HUES64 (cell line): ENCODE measurements at regions not wholly inside any gene's neighbourhood (a gene's known extent, or its start where the extent isn't known, plus 50 kb on each side); places are given as distances from the start of the nearest gene placed in this dataset.
"Not testable (repeated sequence)": the region's sequence is repeated elsewhere in the genome, so short reads cannot be mapped to it uniquely, and the experiment has no call there.

Source experiments
- H3K27ac ChIP-seq: 2 replicates; pipeline ENCODE4 v1.7.0; 2013; ENCODE audit warnings: low read depth, low read length, inconsistent platforms
- H3K27me3 ChIP-seq: 2 replicates; pipeline ENCODE4 v1.6.1; 2013; ENCODE audit warnings: mild to moderate bottlenecking, low read length; ENCODE audit not compliant: insufficient read depth
- H3K36me3 ChIP-seq: 2 replicates; pipeline ENCODE4 v1.6.1; 2013; ENCODE audit warnings: mild to moderate bottlenecking, low read length; ENCODE audit not compliant: insufficient read depth
- H3K4me1 ChIP-seq: 2 replicates; pipeline ENCODE4 v1.6.1; 2013; ENCODE audit warnings: mild to moderate bottlenecking, low read length, moderate library complexity; ENCODE audit not compliant: insufficient read depth
- H3K4me3 ChIP-seq: 2 replicates; pipeline ENCODE4 v1.5.1; 2013; ENCODE audit warnings: mild to moderate bottlenecking, low read length, moderate library complexity
- H3K9ac ChIP-seq: 2 replicates; pipeline ENCODE4 v1.6.1; 2013; ENCODE audit warnings: mild to moderate bottlenecking, low read depth, low read length
- H3K9me3 ChIP-seq: 2 replicates; pipeline ENCODE4 v1.6.1; 2013; ENCODE audit warnings: low read depth, low read length; ENCODE audit not compliant: insufficient read depth
- WGBS: fragments of 150-250, 120-280 bp; methylation state at CpG from one replicate; pipeline ENCODE4 v1.1.7; 2013; ENCODE audit warnings: missing lambda C conversion rate; 5-methylcytosine and 5-hydroxymethylcytosine counted together

DNA sequence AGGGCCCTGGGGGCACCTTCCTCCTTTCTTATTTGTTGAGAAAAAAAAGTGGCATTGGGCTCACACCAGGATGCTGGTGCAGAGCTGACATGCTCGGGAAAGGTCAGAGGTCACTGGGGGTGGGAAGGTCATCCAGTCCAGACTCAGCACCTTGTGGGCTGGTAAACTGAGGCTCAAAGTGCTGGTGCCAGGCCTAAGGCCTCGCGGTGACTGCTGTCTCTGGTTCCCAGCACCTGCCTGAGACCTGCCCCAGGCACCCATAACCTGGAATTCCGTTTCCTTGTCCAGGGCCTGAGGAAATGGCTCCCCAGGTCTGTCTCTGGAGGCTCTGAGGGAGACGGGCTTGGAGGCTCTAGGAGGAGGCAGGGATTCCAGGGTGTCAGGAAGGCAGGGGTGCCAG, 521.0 kb downstream of the GOLGA6L6 start:
- H3K27ac ChIP-seq, H3K27me3 ChIP-seq: not testable (repeated sequence)
- no CpG with 5 or more reads among the region's 5 CpGs for WGBS

GRCh38 chr15:20019758-20020157, 521.8 kb downstream of the GOLGA6L6 start:
- not testable (repeated sequence) for H3K9ac ChIP-seq
- no CpG with 5 or more reads among the region's 6 CpGs for WGBS

More for the DNA sequence above, 521.0 kb downstream of the GOLGA6L6 start:
- H3K4me1 ChIP-seq, H3K4me3 ChIP-seq, H3K36me3 ChIP-seq, H3K9ac ChIP-seq, H3K9me3 ChIP-seq: not testable (repeated sequence)

DNA sequence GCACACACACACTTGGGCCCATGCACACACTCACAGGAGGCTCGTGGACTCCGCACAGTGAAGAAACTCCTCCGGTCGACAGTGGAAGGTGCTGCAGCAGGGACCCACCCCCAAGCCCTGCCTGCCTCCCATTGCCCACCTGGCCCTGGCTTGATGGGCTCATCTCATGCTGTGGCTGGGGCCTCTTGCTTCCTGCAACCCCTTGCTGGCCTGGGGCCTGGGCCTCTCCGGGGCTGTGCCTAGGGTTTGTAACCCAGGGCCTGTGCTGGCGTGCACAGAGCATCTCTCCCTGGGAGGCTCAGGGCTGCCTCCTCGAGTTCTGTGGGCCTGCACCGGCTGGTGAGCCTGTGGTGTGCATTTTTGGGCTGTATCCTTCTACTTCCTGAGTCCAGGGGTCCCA, 524.0 kb downstream of the GOLGA6L6 start:
- H3K4me3 ChIP-seq, H3K4me1 ChIP-seq, H3K9ac ChIP-seq, H3K27me3 ChIP-seq, H3K27ac ChIP-seq, H3K36me3 ChIP-seq, H3K9me3 ChIP-seq: not testable (repeated sequence)
- WGBS, result no CpG with 5 or more reads among the region's 8 CpGs

More at GRCh38 chr15:20019758-20020157, 521.8 kb downstream of the GOLGA6L6 start:
- not testable (repeated sequence) for H3K4me3 ChIP-seq, H3K27me3 ChIP-seq, H3K36me3 ChIP-seq, H3K27ac ChIP-seq, H3K9me3 ChIP-seq, H3K4me1 ChIP-seq

GRCh38 chr15:20016941-20017340, 524.7 kb downstream of the GOLGA6L6 start:
- 82% methylated on average over 5 of the region's 9 CpGs for WGBS
- H3K9me3 ChIP-seq, H3K9ac ChIP-seq, H3K4me1 ChIP-seq, H3K27ac ChIP-seq, H3K36me3 ChIP-seq, H3K4me3 ChIP-seq, H3K27me3 ChIP-seq: not testable (repeated sequence)

- not testable (repeated sequence) for H3K9me3 ChIP-seq, H3K36me3 ChIP-seq, H3K27me3 ChIP-seq, H3K27ac ChIP-seq, H3K9ac ChIP-seq, H3K4me3 ChIP-seq, H3K4me1 ChIP-seq
- no CpG with 5 or more reads among the region's 2 CpGs for WGBS
These were observed 528.8 kb downstream of the GOLGA6L6 start for GRCh38 chr15:20012837-20013236.

DNA sequence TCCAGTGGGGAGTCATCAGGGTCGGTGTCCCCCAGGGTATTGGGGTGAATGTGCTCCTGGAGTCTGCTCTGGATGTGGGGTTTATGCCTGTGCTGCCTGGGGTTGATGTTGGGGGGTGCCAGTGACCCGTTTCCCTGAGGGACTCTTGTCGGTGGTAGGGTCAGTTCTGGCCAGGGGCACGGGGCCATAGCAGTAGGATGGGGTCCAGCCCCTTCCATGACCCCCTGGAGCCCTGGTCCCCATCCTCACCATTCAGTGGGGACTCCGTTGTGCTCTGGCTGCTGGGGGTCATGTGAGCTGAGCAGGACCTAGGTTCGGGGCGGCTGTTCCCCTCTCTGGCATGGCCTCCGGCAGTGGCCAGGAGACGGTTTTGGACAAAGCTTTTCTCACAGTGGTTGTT, 530.8 kb downstream of the GOLGA6L6 start:
- H3K27ac ChIP-seq, H3K27me3 ChIP-seq, H3K9ac ChIP-seq, H3K4me3 ChIP-seq, H3K36me3 ChIP-seq, H3K9me3 ChIP-seq, H3K4me1 ChIP-seq: not testable (repeated sequence)
- WGBS, result 86% methylated on average over 1 of the region's 9 CpGs

DNA sequence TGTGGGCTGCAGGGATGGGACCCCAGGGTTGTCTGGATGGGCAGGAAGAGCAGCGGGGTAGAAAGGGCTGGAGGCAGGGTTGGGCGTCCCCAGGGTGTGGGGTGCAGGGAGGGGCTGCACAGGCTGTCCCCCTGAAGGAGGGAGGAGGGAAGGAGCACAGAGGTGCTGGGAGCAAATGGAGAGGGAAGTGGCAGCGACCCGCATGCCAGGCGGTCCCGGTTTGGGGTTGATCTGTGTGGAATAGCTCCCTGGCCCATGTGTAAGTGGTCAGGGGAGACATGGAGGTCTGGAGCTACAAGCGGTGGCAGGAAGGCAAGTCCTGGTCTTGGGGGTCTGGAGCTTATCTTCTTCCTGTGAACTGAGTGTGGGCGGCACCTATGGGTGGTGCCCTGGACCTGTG, 532.0 kb downstream of the GOLGA6L6 start:
- H3K36me3 ChIP-seq, H3K27me3 ChIP-seq, H3K9ac ChIP-seq, H3K4me1 ChIP-seq, H3K27ac ChIP-seq, H3K4me3 ChIP-seq, H3K9me3 ChIP-seq: not testable (repeated sequence)
- WGBS, result no CpG with 5 or more reads among the region's 8 CpGs

DNA sequence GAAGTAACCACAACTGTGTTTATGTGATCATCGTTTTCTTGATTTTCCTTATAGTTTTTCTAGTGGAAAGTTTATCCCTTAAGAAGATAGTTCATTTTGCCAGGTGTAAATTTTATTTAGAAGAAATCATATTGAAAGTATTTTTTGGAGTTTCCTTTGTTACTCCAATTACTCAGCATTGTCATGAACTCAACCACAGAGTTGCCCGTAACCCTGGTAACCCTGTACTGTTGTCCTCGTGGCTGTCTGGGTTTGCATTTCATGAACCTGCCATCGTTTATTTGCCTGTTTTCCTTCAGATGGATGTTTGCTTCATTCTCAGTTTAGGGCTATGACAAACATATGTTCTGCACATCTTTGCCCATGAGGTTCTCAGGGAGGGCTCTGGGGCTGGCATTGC, 534.3 kb downstream of the GOLGA6L6 start:
- not testable (repeated sequence) for H3K27me3 ChIP-seq, H3K4me3 ChIP-seq, H3K9ac ChIP-seq, H3K36me3 ChIP-seq, H3K27ac ChIP-seq, H3K4me1 ChIP-seq, H3K9me3 ChIP-seq
- WGBS, result no CpG with 5 or more reads among the region's 4 CpGs

DNA sequence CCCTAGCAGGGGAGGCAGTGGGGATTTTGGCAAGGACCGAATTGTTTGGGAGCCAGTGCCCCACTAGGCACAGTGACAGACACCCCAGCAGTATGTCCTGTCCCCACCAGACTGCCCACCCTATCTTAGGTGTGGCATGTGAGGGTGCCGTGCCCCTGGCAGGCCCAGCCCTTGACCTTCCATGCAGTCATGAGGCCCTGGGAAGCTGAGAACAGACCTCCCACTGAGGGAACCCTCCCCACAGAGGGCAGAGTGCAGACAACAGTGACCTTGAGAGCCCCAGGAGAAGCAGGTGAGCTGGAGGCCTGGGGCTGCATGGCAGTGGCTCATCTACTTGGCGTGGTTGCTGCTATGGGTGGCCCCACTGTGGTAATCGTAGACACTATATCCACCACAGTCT, 538.1 kb downstream of the GOLGA6L6 start:
- WGBS, result 96% methylated on average over 2 of the region's 4 CpGs
- not testable (repeated sequence) for H3K36me3 ChIP-seq, H3K27ac ChIP-seq, H3K9ac ChIP-seq, H3K27me3 ChIP-seq, H3K9me3 ChIP-seq, H3K4me3 ChIP-seq, H3K4me1 ChIP-seq

DNA sequence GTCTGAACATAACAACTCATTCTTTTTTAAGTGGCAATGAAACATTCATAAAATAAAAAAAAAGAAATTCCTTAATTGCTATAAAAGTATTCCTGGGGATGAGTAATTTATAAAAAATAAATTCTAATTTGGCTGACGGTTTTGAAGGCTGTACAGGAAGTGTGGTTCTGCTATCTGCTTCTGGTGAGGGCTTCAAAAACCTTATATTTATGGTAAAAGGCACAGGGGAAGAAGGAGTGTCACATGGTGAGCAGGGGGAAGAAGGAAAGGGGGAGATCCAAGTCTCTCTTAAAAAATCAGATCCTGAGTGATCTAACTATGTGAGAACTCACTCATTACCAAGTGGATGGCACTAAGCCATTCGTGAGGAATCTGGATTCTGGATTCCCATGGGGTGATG, 539.0 kb downstream of the GOLGA6L6 start:
- H3K9me3 ChIP-seq, H3K27ac ChIP-seq, H3K4me1 ChIP-seq, H3K36me3 ChIP-seq, H3K9ac ChIP-seq, H3K4me3 ChIP-seq, H3K27me3 ChIP-seq: not testable (repeated sequence)
- WGBS, result no CpG with 5 or more reads among the region's 2 CpGs

DNA sequence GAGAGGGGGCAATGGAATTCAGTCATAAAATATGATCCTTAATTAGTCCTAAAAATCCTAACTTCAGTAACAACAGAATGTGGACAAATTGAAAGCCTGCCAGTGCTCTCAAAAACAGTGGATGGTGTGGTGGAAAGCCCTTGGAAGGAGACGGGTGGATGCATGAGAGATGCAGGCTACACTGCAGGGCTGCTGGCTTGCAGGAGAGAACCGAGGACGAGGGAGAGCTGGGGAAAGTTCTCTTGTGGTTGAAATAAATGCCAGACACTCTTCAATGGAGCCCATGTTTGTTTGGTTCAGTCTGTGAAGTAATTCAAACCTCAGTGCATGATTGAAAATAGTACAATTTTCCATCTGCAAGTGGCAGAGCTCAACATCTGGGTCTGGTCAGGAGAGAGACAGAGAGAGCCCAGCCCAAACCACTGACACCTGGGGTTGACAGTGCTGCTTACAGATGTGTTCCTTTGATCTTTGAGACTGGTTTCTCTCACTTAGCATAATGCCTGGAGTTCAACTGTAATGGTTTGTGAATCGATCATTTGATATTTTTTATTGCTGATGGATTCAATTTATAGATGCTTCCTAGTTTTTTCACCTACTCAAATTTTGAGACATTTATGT, 544.9 kb downstream of the GOLGA6L6 start:
- not testable (repeated sequence) for H3K27me3 ChIP-seq, H3K9ac ChIP-seq, H3K4me1 ChIP-seq, H3K36me3 ChIP-seq, H3K4me3 ChIP-seq, H3K27ac ChIP-seq
- no CpG with 5 or more reads among the region's 4 CpGs for WGBS
- H3K9me3 ChIP-seq, result peaks cover 13% of the 10 kb centered on the region

GRCh38 chr15:19995296-19995695, 546.3 kb downstream of the GOLGA6L6 start:
- not testable (repeated sequence) for H3K4me3 ChIP-seq, H3K27me3 ChIP-seq, H3K9ac ChIP-seq, H3K27ac ChIP-seq, H3K4me1 ChIP-seq, H3K36me3 ChIP-seq
- H3K9me3 ChIP-seq, result peaks cover 27% of the 10 kb centered on the region
- WGBS, result no CpG with 5 or more reads among the region's 1 CpG
